ENCODE measurements at regions not wholly inside any gene's neighbourhood (a gene's known extent, or its start where the extent isn't known, plus 50 kb on each side); places are given as distances from the start of the nearest gene placed in this dataset.

- TF ChIP-seq CHD7 (IDR thresholded peaks at IDR 0.05; ENCODE audit: insufficient replicate concordance, low read length) (no peak), MAFK (IDR thresholded peaks at IDR 0.05; ENCODE audit: low read depth, low read length) (no peak), BCL11A (IDR thresholded peaks at IDR 0.05; ENCODE audit: low read depth in 2 of 2, low read length in 2 of 2) (no peak), RFX5 (IDR thresholded peaks at IDR 0.05; ENCODE audit: borderline replicate concordance, low read depth, low read length) (no peak), SP2 (IDR thresholded peaks at IDR 0.05; ENCODE audit: low read length) (no peak), RBBP5 (IDR thresholded peaks at IDR 0.05; ENCODE audit: borderline replicate concordance, low read depth, low read length) (no peak)
Measured at GRCh38 chr12:60345442-60345841, 749.6 kb downstream of the SLC16A7 start (continued).
